Large intestine (tissue), 3 donors: ENCODE measurements at regions not wholly inside any gene's neighbourhood (a gene's known extent, or its start where the extent isn't known, plus 50 kb on each side); places are given as distances from the start of the nearest gene placed in this dataset.

Experiments
- DNase-seq, 2 donors: peaks; one replicate each; pipeline versions ENCODE4 v3.0.0 to v3.0.0-alpha.2; 2013
- H3K27ac ChIP-seq: one replicate; pipeline ENCODE4 v1.5.1; 2013; ENCODE audit warnings: low read length
- H3K27me3 ChIP-seq: 2 replicates; pipeline ENCODE4 v1.6.1; 2013; ENCODE audit warnings: low read length; ENCODE audit not compliant: control insufficient read depth, insufficient read depth
- H3K36me3 ChIP-seq: 2 replicates; pipeline ENCODE4 v1.6.1; 2013; ENCODE audit warnings: low read length; ENCODE audit not compliant: control insufficient read depth, insufficient read depth
- H3K4me1 ChIP-seq: one replicate; pipeline ENCODE4 v1.6.1; 2013; ENCODE audit warnings: low read length; ENCODE audit not compliant: control insufficient read depth, insufficient read depth
- H3K4me3 ChIP-seq: one replicate; pipeline ENCODE4 v1.5.1; 2013; ENCODE audit warnings: low read length
- H3K9me3 ChIP-seq: one replicate; pipeline ENCODE4 v1.6.1; 2013; ENCODE audit warnings: mild to moderate bottlenecking, low read depth, low read length, moderate library complexity; ENCODE audit not compliant: control insufficient read depth
- WGBS: methylation state at CpG from one replicate; pipeline ENCODE4 v1.1.5; 2013; ENCODE audit warnings: low lambda C conversion rate; ENCODE audit not compliant: insufficient coverage; 5-methylcytosine and 5-hydroxymethylcytosine counted together

GRCh38 chr7:26441002-26441521 lies 149.4 kb downstream of the SNX10 start:
- WGBS = 80% methylated on average over 1 of the region's 13 CpGs
- Histone ChIP-seq H3K9me3 (no peaks in the 10 kb centered on the region), H3K4me1 (no peaks in the 10 kb centered on the region), H3K27ac (no peak overlapping the region), H3K4me3 (no peak overlapping the region), H3K36me3 (no peaks in the 10 kb centered on the region), H3K27me3 (no peaks in the 10 kb centered on the region)
- DNase-seq = no peak

DNA sequence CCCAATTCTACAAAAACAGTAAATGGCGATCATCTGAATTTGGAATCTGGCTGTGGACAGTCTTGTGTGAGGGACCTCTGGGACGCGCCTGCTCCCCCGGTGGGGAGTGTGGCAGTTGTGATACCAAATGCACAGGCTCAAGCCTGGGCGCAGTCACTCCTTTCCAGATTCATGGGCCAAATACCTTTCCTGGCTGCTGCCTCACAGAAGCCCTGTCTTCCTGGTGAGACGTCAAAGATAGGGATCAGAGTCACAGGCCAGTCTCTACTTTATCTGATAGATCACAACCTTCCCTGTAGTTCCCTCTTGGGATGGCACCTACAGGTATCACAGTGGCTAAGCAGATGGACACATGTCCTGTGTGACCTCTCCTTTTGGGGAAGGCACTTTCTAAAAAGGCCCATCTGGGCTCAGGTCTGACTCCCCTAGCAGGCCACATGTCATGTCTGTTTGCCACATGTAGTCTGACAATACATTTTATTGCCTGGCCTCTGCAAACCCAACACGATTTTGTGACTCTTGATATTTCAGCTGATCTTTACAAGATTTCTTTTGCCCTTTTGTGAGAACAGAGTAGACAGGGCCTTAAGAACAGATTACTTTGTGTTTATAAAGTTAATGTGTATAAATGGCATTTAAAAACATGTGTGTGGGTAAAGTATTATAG lies 150.1 kb downstream of the SNX10 start:
- no peaks in the 10 kb centered on the region for H3K9me3 ChIP-seq
- no peak overlapping the region for H3K4me3 ChIP-seq
- no peak for DNase-seq
- H3K27ac ChIP-seq = no peak overlapping the region
- H3K36me3 ChIP-seq = no peaks in the 10 kb centered on the region
- WGBS = 100% methylated on average over 1 of the region's 7 CpGs
- H3K27me3 ChIP-seq = no peaks in the 10 kb centered on the region
- no peaks in the 10 kb centered on the region for H3K4me1 ChIP-seq

DNA sequence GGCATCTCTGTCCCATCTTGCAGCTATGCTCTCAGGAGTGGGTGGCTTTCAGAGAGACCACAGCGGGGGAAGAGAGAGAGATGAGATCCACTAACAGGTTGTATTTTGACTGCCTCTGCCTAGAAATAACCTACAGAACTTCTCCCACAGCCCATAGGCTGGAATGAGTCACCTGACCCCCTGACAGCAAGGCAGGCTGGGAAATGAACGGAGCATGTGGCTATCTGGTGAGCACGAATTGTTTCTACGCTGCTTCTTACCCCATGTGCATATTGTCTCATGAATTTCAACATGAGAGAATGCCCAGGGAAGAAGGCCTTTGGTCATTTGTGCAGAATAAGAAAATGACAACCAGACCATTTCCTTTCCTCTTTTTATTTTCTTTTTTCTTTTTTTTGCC lies 151.3 kb downstream of the SNX10 start:
- no peak for DNase-seq
- H3K4me1 ChIP-seq = no peaks in the 10 kb centered on the region
- WGBS = no CpG with 5 or more reads among the region's 4 CpGs
- H3K27ac ChIP-seq = no peak overlapping the region
- H3K9me3 ChIP-seq = no peaks in the 10 kb centered on the region
- H3K4me3 ChIP-seq = no peak overlapping the region
- no peaks in the 10 kb centered on the region for H3K36me3 ChIP-seq
- no peaks in the 10 kb centered on the region for H3K27me3 ChIP-seq

- no peak for DNase-seq
- no peaks in the 10 kb centered on the region for H3K36me3 ChIP-seq
- 63% methylated on average over 1 of the region's 4 CpGs for whole genome bisulfite sequencing
Measured at GRCh38 chr7:26443751-26444150, 152.1 kb downstream of the SNX10 start.

DNA sequence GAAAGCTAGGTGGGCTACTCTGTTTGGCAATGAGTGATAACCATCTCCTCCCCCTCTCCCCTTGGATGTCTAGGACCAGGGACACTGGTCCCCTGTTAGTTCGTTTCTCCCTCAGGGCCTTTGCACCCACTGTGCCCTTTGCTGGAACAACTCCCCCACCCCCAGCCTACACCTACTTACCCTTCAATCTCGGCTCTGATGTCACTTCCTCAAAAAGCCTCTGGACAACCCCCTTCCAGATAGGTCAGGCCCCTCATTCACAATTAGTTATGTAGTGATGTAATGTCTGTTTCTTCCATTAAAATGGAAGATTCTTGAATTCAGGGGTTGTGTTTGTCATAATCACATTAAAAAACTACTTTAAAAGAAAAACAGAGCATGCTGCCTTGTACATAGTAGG lies 152.9 kb downstream of the SNX10 start:
- DNase-seq = no peak
- WGBS = 100% methylated on average over 1 of the region's 2 CpGs
- Histone ChIP-seq H3K4me3 (no peak overlapping the region), H3K27ac (no peak overlapping the region), H3K36me3 (no peaks in the 10 kb centered on the region), H3K9me3 (no peaks in the 10 kb centered on the region), H3K4me1 (no peaks in the 10 kb centered on the region), H3K27me3 (no peaks in the 10 kb centered on the region)

More at GRCh38 chr7:26443751-26444150, 152.1 kb downstream of the SNX10 start:
- Histone ChIP-seq H3K9me3 (no peaks in the 10 kb centered on the region), H3K4me3 (no peak overlapping the region), H3K27ac (no peak overlapping the region), H3K4me1 (no peaks in the 10 kb centered on the region), H3K27me3 (no peaks in the 10 kb centered on the region)

GRCh38 chr7:26447116-26447515 lies 155.5 kb downstream of the SNX10 start:
- no CpG with 5 or more reads among the region's 1 CpG for WGBS
- H3K4me1 ChIP-seq = no peaks in the 10 kb centered on the region
- H3K36me3 ChIP-seq = no peaks in the 10 kb centered on the region
- H3K27me3 ChIP-seq = no peaks in the 10 kb centered on the region
- no peak for DNase-seq
- no peak overlapping the region for H3K4me3 ChIP-seq
- H3K9me3 ChIP-seq = no peaks in the 10 kb centered on the region
- H3K27ac ChIP-seq = no peak overlapping the region

GRCh38 chr7:26449175-26450165 lies 157.8 kb downstream of the SNX10 start:
- no peak overlapping the region for H3K27ac ChIP-seq
- WGBS = no CpG with 5 or more reads among the region's 12 CpGs
- no peak for DNase-seq

GRCh38 chr7:26451997-26452396 lies 160.3 kb downstream of the SNX10 start:
- H3K27me3 ChIP-seq = no peaks in the 10 kb centered on the region
- H3K36me3 ChIP-seq = no peaks in the 10 kb centered on the region
- no peaks in the 10 kb centered on the region for H3K4me1 ChIP-seq
- no CpG with 5 or more reads among the region's 3 CpGs for WGBS
- no peak overlapping the region for H3K4me3 ChIP-seq
- no peak for DNase-seq
- no peak overlapping the region for H3K27ac ChIP-seq
- no peaks in the 10 kb centered on the region for H3K9me3 ChIP-seq

More at GRCh38 chr7:26449175-26450165, 157.8 kb downstream of the SNX10 start:
- H3K4me3 ChIP-seq = no peak overlapping the region
- no peaks in the 10 kb centered on the region for H3K27me3 ChIP-seq
- H3K4me1 ChIP-seq = no peaks in the 10 kb centered on the region
- no peaks in the 10 kb centered on the region for H3K36me3 ChIP-seq
- H3K9me3 ChIP-seq = no peaks in the 10 kb centered on the region

DNA sequence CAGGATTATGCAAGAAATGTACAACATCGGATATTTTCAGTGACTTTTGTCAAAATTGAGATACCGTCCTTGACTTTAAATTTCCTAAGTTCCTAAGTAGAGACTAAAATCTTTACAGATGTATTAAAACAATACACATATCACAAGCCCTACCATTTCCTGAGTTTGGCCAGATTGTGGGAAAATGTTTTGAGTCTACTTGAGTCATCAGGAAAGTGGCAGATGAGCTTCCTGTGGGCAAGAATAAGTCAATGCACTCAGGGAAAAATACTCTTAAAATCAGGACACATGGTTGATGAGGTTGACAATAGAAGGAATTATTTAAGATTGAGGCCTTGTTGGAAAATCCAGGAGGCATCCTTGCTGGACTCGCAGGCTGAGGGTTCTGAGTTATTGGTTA lies 162.5 kb downstream of the SNX10 start:
- no peak for DNase-seq
- Histone ChIP-seq H3K36me3 (no peaks in the 10 kb centered on the region), H3K27me3 (no peaks in the 10 kb centered on the region), H3K27ac (no peak overlapping the region), H3K9me3 (no peaks in the 10 kb centered on the region), H3K4me1 (no peaks in the 10 kb centered on the region), H3K4me3 (no peak overlapping the region)
- WGBS = 80% methylated on average over 2 of the region's 3 CpGs

GRCh38 chr7:26457696-26458327 lies 166.2 kb downstream of the SNX10 start:
- Histone ChIP-seq H3K9me3 (no peaks in the 10 kb centered on the region), H3K4me3 (no peak overlapping the region), H3K27me3 (no peaks in the 10 kb centered on the region), H3K36me3 (no peaks in the 10 kb centered on the region), H3K27ac (no peak overlapping the region), H3K4me1 (peaks cover 4% of the 10 kb centered on the region)
- DNase-seq = no peak
- WGBS = 100% methylated on average over 2 of the region's 7 CpGs
